WTC11 (cell line): ENCODE measurements at regions not wholly inside any gene's neighbourhood (a gene's known extent, or its start where the extent isn't known, plus 50 kb on each side); places are given as distances from the start of the nearest gene placed in this dataset.
"Not testable (repeated sequence)": the region's sequence is repeated elsewhere in the genome, so short reads cannot be mapped to it uniquely, and the experiment has no call there.

Experiments used
- CTCF ChIP-seq: fragments of 200-600 bp; IDR thresholded peaks from 2 replicates; pipeline ENCODE4 v1.8.0; 2022; ENCODE audit warnings: antibody characterized with exemption
- JUN ChIP-seq: sonication (generic); formaldehyde crosslinking; IDR thresholded peaks from 2 replicates; pipeline ENCODE4 v1.8.0; 2023; ENCODE audit warnings: mild to moderate bottlenecking, missing genetic modification reagents
- TEAD4 ChIP-seq: sonication (generic); formaldehyde crosslinking; IDR thresholded peaks from 2 replicates; pipeline ENCODE4 v1.8.0; 2022; ENCODE audit warnings: mild to moderate bottlenecking, missing genetic modification reagents

- TF ChIP-seq TEAD4 (CRISPR knock-in tag); JUN (CRISPR knock-in tag); CTCF: not testable (repeated sequence)
These were observed 149.0 kb downstream of the LAT start for GRCh38 chr16:29133681-29134430.
